GM23338 (cell line): ENCODE measurements at regions not wholly inside any gene's neighbourhood (a gene's known extent, or its start where the extent isn't known, plus 50 kb on each side); places are given as distances from the start of the nearest gene placed in this dataset.

Experiments
- ATAC-seq: fragments of 200-7000 bp; cut with Tn5 transposase; 3 replicates; pipeline ENCODE4 v1.9.1; 2020
- DNase-seq: peaks from one replicate; pipeline ENCODE4 v3.0.0-alpha.2; 2015; ENCODE audit warnings: low spot score
- H2AFZ ChIP-seq: fragments of 200-600 bp; sonication (generic); 2 replicates; pipeline ENCODE4 v1.8.0; 2016; ENCODE audit warnings: antibody characterized with exemption, mild to moderate bottlenecking, moderate library complexity
- H3F3A ChIP-seq: fragments of 200-600 bp; sonication (generic); replicated peaks from 2 replicates; pipeline ENCODE4 v1.8.0; 2017; ENCODE audit warnings: antibody characterized with exemption, mixed run types, low read depth
- H3K27ac ChIP-seq: fragments of 200-600 bp; sonication (generic); 2 replicates; pipeline ENCODE4 v1.6.1; 2016; ENCODE audit warnings: low read depth
- H3K27me3 ChIP-seq: fragments of 200-600 bp; sonication (generic); 2 replicates; pipeline ENCODE4 v1.8.0; 2016; ENCODE audit warnings: mild to moderate bottlenecking, mixed run types, moderate library complexity; ENCODE audit not compliant: insufficient read depth
- H3K36me3 ChIP-seq: fragments of 200-600 bp; sonication (generic); 2 replicates; pipeline ENCODE4 v1.8.0; 2016; ENCODE audit warnings: mild to moderate bottlenecking; ENCODE audit not compliant: insufficient read depth
- H3K4me1 ChIP-seq: fragments of 200-600 bp; sonication (generic); 2 replicates; pipeline ENCODE4 v1.8.0; 2016; ENCODE audit warnings: mild to moderate bottlenecking, moderate library complexity; ENCODE audit not compliant: insufficient read depth
- H3K4me2 ChIP-seq: fragments of 200-600 bp; sonication (generic); 2 replicates; pipeline ENCODE4 v1.7.1; 2017; ENCODE audit warnings: mixed run types
- H3K4me3 ChIP-seq: fragments of 200-600 bp; sonication (generic); 2 replicates; pipeline ENCODE4 v1.6.1; 2016; ENCODE audit warnings: mixed run types
- H3K79me2 ChIP-seq: fragments of 200-600 bp; sonication (generic); replicated peaks from 2 replicates; pipeline ENCODE4 v1.8.0; 2017; ENCODE audit warnings: mild to moderate bottlenecking; ENCODE audit not compliant: insufficient read depth
- H3K9me2 ChIP-seq: fragments of 200-600 bp; sonication (generic); 2 replicates; pipeline ENCODE4 v1.8.0; 2017; ENCODE audit not compliant: insufficient read depth
- H4K20me1 ChIP-seq: fragments of 200-600 bp; sonication (generic); replicated peaks from 2 replicates; pipeline ENCODE4 v1.8.0; 2017; ENCODE audit warnings: mild to moderate bottlenecking; ENCODE audit not compliant: insufficient read depth
- H3K27ac Mint-ChIP-seq: 2 replicates; pipeline ENCODE4 v1.8.0; 2020; ENCODE audit warnings: inconsistent platforms, mild to moderate bottlenecking, moderate library complexity, mixed read lengths
- H3K27me3 Mint-ChIP-seq: 3 replicates; pipeline ENCODE4 v1.8.0; 2022; ENCODE audit warnings: low read depth, mild to moderate bottlenecking, moderate library complexity, mixed read lengths, inconsistent platforms; ENCODE audit not compliant: insufficient read depth, poor library complexity
- H3K36me3 Mint-ChIP-seq: 3 replicates; pipeline ENCODE4 v1.8.0; 2021; ENCODE audit warnings: low read depth, mild to moderate bottlenecking, inconsistent platforms, moderate library complexity, mixed read lengths
- H3K4me1 Mint-ChIP-seq: 3 replicates; pipeline ENCODE4 v1.8.0; 2020; ENCODE audit warnings: mild to moderate bottlenecking, inconsistent platforms, mixed read lengths
- H3K4me3 Mint-ChIP-seq: 3 replicates; pipeline ENCODE4 v1.8.0; 2021; ENCODE audit warnings: moderate library complexity, mild to moderate bottlenecking, inconsistent platforms, mixed read lengths
- H3K9me3 Mint-ChIP-seq: 3 replicates; pipeline ENCODE4 v1.8.0; 2020; ENCODE audit warnings: moderate library complexity, mild to moderate bottlenecking, inconsistent platforms, mixed read lengths
- EZH2 ChIP-seq: fragments of 200-600 bp; sonication (generic); IDR thresholded peaks from one replicate; pipeline ENCODE4 v1.8.0; 2017; ENCODE audit warnings: antibody characterized with exemption, mild to moderate bottlenecking, low read depth; ENCODE audit not compliant: unreplicated experiment
- NANOG ChIP-seq: IDR thresholded peaks from 2 replicates; pipeline ENCODE4 v1.6.1; 2016; ENCODE audit warnings: antibody characterized with exemption, borderline replicate concordance
- POLR2AphosphoS5 ChIP-seq: IDR thresholded peaks from 2 replicates; pipeline ENCODE4 v1.6.1; 2016; ENCODE audit warnings: antibody characterized with exemption, low read depth
- REST ChIP-seq: IDR thresholded peaks from one replicate; pipeline ENCODE4 v1.6.1; 2018; ENCODE audit warnings: antibody characterized with exemption; ENCODE audit not compliant: unreplicated experiment
- STAT1 ChIP-seq: IDR thresholded peaks from one replicate; pipeline ENCODE4 v1.6.1; 2016; ENCODE audit warnings: antibody characterized with exemption; ENCODE audit not compliant: unreplicated experiment
- ZNF331 ChIP-seq: fragments of 250-450 bp; sonication (Bioruptor Pico); IDR thresholded peaks from 2 replicates; pipeline ENCODE4 v1.5.0; 2020; ENCODE audit warnings: low read depth, mild to moderate bottlenecking, moderate library complexity
- ZNF462 ChIP-seq: fragments of 250-450 bp; sonication (Bioruptor Pico); IDR thresholded peaks from 2 replicates; pipeline ENCODE4 v1.5.0; 2020; ENCODE audit warnings: mild to moderate bottlenecking, moderate library complexity

GRCh38 chr3:176513604-176514003, 683.7 kb downstream of the TBL1XR1 start (continued):
- TF ChIP-seq ZNF462 (CRISPR knock-in tag) = no peak
- TF ChIP-seq STAT1 = no peak
- TF ChIP-seq NANOG = no peak
- TF ChIP-seq EZH2 = no peak

- Mint-ChIP-seq H3K27me3 (no peaks in the 10 kb centered on the region), H3K4me1 (peaks cover 8% of the 10 kb centered on the region), H3K36me3 (peaks cover 73% of the 10 kb centered on the region), H3K4me3 (no peak overlapping the region), H3K27ac (no peak overlapping the region), H3K9me3 (peaks cover 64% of the 10 kb centered on the region)
- H3K4me1 ChIP-seq = no peaks in the 10 kb centered on the region
- 0 out of 2 replicates have a peak, but pooled peaks cover 7% of the 10 kb centered on the region for H3F3A ChIP-seq
- no peaks in the 10 kb centered on the region for H3K27me3 ChIP-seq
- ATAC-seq = no peak
- H3K9me2 ChIP-seq = 0 out of 2 replicates have a peak, but pooled peaks cover 12% of the 10 kb centered on the region
- no peaks in the 10 kb centered on the region for H3K79me2 ChIP-seq
- no peak overlapping the region for H3K27ac ChIP-seq
- no peak overlapping the region for H2AFZ ChIP-seq
- DNase-seq = no peak
- no peak overlapping the region for H3K4me2 ChIP-seq
- no peak overlapping the region for H3K4me3 ChIP-seq
- H4K20me1 ChIP-seq = no peaks in the 10 kb centered on the region
- peaks cover 14% of the 10 kb centered on the region for H3K36me3 ChIP-seq
- no peak for TF ChIP-seq POLR2AphosphoS5
- no peak for TF ChIP-seq ZNF331 (CRISPR knock-in tag)
- no peak for TF ChIP-seq REST
- no peak for TF ChIP-seq ZNF462 (CRISPR knock-in tag)
Observed at GRCh38 chr3:176512037-176512436, 685.2 kb downstream of the TBL1XR1 start.
